Hematopoietic multipotent progenitor cell treated with erythropoietin and hydrocortisone succinate and interleukin-3 and kit ligand, for 6 days (in vitro differentiated cells): ENCODE measurements at regions not wholly inside any gene's neighbourhood (a gene's known extent, or its start where the extent isn't known, plus 50 kb on each side); places are given as distances from the start of the nearest gene placed in this dataset.
"Not testable (repeated sequence)": the region's sequence is repeated elsewhere in the genome, so short reads cannot be mapped to it uniquely, and the experiment has no call there.

Source experiments
- DNase-seq: peaks from one replicate; pipeline ENCODE4 v3.0.0-alpha.2; 2015

GRCh38 chr15:88965097-88965496 lies 51.9 kb upstream of the MFGE8 start:
- not testable (repeated sequence) for DNase-seq

GRCh38 chr15:88970232-88970631 lies 57.1 kb upstream of the MFGE8 start:
- DNase-seq: no peak

- DNase-seq: peak; percentile 10
Observed at GRCh38 chr15:88974392-88974791, 61.2 kb upstream of the MFGE8 start.

- no peak for DNase-seq
Observed at GRCh38 chr15:88975891-88976290, 62.7 kb upstream of the MFGE8 start.

GRCh38 chr15:88976656-88977055 lies 63.5 kb upstream of the MFGE8 start:
- DNase-seq: no peak

- DNase-seq: no peak
Observed at GRCh38 chr15:88979674-88980073, 66.5 kb upstream of the MFGE8 start.

- DNase-seq: no peak
Observed at GRCh38 chr15:88980498-88980897, 67.3 kb upstream of the MFGE8 start.

GRCh38 chr15:88981244-88982215 lies 68.4 kb upstream of the MFGE8 start:
- DNase-seq: no peak

- DNase-seq: peak; percentile 16
Observed at GRCh38 chr15:88982304-88982945, 69.2 kb upstream of the MFGE8 start.

GRCh38 chr15:88982946-88983342 lies 69.8 kb upstream of the MFGE8 start:
- DNase-seq: no peak

GRCh38 chr15:88983861-88984429 lies 70.8 kb upstream of the MFGE8 start:
- no peak for DNase-seq

- no peak for DNase-seq
Observed at GRCh38 chr15:88985547-88986393, 72.6 kb upstream of the MFGE8 start.

GRCh38 chr15:88986949-88987590 lies 73.9 kb upstream of the MFGE8 start:
- no peak for DNase-seq

- no peak for DNase-seq
Observed at GRCh38 chr15:88987591-88987933, 74.4 kb upstream of the MFGE8 start.

GRCh38 chr15:88987934-88988671 lies 74.9 kb upstream of the MFGE8 start:
- DNase-seq: peak; percentile 22

GRCh38 chr15:88989578-88989977 lies 76.4 kb upstream of the MFGE8 start:
- DNase-seq: no peak

- no peak for DNase-seq
Observed at GRCh38 chr15:88990185-88990679, 77.1 kb upstream of the MFGE8 start.

GRCh38 chr15:88992216-88992615 lies 79.0 kb upstream of the MFGE8 start:
- no peak for DNase-seq

GRCh38 chr15:88992912-88993376 lies 79.8 kb upstream of the MFGE8 start:
- no peak for DNase-seq

- no peak for DNase-seq
Observed at GRCh38 chr15:88993662-88994061, 80.5 kb upstream of the MFGE8 start.

GRCh38 chr15:88994286-88994685 lies 81.1 kb upstream of the MFGE8 start:
- no peak for DNase-seq
